Transverse colon (tissue), 4 donors: ENCODE measurements at regions not wholly inside any gene's neighbourhood (a gene's known extent, or its start where the extent isn't known, plus 50 kb on each side); places are given as distances from the start of the nearest gene placed in this dataset.

Experiments used
- CTCF ChIP-seq, 5 experiments: fragments of 200-600 bp in 3 of 5; fragments of 450-650 bp in 2 of 5; sonication (generic) in 3 of 5; IDR thresholded peaks; 1 replicate in 2 of 5; 2 replicates in 3 of 5; pipeline ENCODE4 v1.5.1; 2016 to 2017; ENCODE audit warnings: antibody characterized with exemption in 5 of 5, inconsistent platforms in 3 of 5, mild to moderate bottlenecking in 2 of 5, moderate library complexity in 1 of 5
- EP300 ChIP-seq: sonication (generic); formaldehyde crosslinking; IDR thresholded peaks from one replicate; pipeline ENCODE4 v1.6.1; 2017; ENCODE audit warnings: antibody characterized with exemption, low read depth
- POLR2A ChIP-seq: fragments of 450-650 bp; IDR thresholded peaks from one replicate; pipeline ENCODE4 v1.6.1; 2016; ENCODE audit warnings: antibody characterized with exemption, mild to moderate bottlenecking, moderate library complexity
- POLR2AphosphoS5 ChIP-seq, 3 donors: sonication (generic); formaldehyde crosslinking; IDR thresholded peaks; one replicate each; pipeline ENCODE4 v1.6.1; 2016; ENCODE audit warnings: antibody characterized with exemption in 3 of 3

DNA sequence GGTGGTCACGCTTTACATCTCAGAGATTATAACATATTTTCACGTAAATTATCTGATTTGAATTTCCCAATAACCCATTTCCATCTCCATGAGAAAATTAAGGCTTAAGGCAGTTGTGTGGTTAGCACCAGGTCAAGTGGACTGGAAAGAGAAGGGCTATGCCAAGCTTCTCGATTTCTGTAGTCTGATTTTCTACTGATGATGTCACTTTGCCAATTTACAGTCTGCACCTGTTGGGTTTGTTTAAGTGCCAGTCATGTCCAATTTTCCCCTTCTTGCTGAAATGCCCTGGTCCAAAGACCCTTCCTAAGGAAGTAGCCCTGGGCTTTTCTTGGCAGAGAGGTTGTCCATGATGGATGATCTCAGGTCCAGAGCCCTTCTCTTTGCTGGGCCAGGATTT lies 562.3 kb upstream of the BTBD3 start:
- no peak for TF ChIP-seq POLR2AphosphoS5 (IDR thresholded peaks at IDR 0.05)
- TF ChIP-seq CTCF (IDR thresholded peaks at IDR 0.05), result no peak
- TF ChIP-seq POLR2A, result no peak
- no peak for TF ChIP-seq EP300
